Activated gamma-delta T cell (primary cell): ENCODE measurements at regions not wholly inside any gene's neighbourhood (a gene's known extent, or its start where the extent isn't known, plus 50 kb on each side); places are given as distances from the start of the nearest gene placed in this dataset.

Source experiments
- DNase-seq: peaks from one replicate; lab custom pipeline; 2025; lab: John Stamatoyannopoulos, UW

GRCh38 chr5:84599964-84600363 lies 215.3 kb upstream of the EDIL3 start:
- DNase-seq: no peak

DNA sequence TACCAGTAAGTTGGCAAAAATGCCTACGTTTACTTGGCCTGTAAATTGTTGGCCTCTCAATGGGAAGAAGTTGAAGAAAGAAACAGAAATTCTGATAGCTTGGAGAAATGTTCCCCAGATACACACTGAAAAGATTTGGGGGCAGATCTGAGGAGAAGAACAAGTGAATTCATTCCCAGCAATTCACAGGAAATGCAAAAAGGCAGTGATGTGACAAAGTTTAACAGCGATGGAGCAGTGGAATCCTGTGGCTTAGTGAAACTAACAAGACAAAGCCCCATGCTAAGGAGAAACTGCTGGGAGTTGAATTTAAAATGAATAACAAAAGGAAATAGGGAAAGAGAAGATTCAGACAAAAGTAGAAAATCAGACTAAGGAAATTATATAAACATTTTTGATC lies 213.2 kb upstream of the EDIL3 start:
- DNase-seq: no peak

- DNase-seq: no peak
Observed at GRCh38 chr5:84590629-84591028, 205.9 kb upstream of the EDIL3 start.

DNA sequence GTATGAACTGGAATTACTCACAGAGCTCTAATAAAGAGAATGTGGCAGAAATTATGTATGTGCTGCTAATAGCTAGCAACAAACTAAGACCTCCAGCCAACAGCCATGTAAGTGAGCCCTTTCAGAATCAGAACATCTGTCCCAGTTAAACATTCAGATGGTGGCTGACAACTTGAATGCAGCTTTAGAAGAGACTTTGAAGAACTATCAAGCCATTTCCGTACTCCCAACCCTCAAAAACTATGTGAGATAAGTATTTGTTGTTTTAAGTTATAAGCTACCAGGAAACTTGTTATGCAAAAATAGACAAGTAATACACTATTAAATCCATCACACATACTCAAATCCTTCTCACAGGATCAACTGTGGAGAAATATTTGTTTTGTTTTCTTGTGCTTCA lies 205.2 kb upstream of the EDIL3 start:
- no peak for DNase-seq

- DNase-seq: no peak
Observed at GRCh38 chr5:84585218-84585617, 200.5 kb upstream of the EDIL3 start.

- no peak for DNase-seq
Observed at GRCh38 chr5:84578226-84578625, 193.5 kb upstream of the EDIL3 start.

DNA sequence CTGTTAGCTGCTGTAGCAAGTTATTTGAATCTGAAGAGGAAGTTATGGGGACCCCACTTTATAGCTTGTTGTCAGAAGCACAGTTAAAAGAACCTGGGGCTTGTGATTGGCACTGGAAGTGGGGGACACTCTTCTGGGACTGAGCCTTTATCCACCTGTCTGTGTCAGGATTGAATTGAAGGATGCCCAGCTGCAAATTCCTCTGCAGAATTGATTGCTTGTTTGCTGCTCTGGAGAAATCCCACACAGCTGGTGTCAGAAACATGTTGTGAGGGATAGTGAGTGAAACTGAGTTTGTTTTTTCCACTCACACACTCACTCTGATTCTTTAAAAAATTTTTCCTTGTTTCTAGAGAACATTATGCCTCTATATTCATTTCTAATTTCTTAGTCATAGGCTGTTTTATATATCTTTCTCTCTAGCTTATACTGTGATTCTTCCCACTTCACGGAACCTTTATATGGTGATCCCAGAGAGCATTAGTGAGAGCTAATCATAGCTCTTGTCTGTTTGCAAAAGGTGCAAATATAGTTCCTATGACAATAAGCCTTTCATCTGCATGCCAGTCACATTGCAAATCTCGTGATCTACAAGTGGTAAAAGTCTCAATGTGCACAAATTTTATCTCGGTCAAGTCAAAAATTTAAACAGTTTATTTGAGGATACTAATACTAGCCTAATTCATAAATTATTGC lies 188.5 kb upstream of the EDIL3 start:
- DNase-seq: no peak

DNA sequence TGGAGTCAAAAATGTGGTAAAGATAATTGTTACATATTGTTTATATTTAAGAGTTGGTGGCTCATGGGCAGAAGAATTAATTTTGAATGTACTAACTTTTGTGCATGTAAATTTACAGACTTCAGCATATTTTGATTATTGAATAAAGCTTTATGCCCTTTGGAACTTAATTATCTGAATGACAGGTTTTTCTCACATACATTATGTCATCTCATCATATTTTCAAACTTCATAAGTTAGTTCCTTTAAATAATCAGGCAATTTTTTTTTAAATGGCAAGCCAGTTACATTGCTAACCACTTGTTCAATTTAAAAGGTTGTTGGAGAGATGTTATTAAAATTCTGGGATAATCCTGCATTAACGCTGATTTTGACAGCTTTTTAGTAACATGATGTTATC lies 184.6 kb upstream of the EDIL3 start:
- no peak for DNase-seq

DNA sequence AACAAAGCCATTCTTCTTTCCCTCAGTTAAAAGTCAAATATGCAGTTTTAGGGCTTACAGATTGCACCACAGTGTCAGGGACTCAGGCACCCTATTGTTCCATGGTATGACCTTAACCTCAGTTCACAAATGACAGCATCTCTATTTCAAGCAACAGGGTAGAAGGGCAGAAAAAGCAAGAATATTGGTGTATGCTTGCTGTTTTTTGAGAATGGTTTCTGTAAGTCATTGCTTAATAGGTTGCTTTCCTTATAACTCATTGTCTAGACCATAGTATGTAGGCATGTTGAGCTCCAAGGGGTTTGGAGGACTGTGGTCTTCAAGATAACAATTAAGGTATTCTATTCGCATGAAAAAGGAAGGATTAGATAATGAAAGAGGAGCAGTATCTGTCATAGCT lies 183.5 kb upstream of the EDIL3 start:
- DNase-seq: no peak

DNA sequence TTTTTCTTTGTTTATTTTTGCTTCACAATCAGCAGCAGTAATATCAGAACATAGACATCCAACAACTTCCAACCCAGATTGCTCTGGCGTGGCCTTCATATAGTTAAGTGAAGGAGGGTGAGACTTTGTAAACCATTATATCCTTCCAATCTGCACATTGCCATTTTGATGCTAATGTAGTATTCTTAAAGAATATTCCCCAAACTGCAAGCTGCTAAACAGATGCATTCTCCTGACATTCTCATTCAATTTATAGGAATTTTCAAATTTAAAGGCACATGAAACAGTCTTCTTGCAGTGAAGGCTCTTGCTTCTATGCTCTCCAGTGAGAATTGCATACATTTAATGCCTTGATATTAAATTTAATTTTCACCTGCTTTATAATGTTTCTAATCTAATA lies 181.2 kb upstream of the EDIL3 start:
- DNase-seq: no peak

GRCh38 chr5:84564321-84565075 lies 179.8 kb upstream of the EDIL3 start:
- no peak for DNase-seq

DNA sequence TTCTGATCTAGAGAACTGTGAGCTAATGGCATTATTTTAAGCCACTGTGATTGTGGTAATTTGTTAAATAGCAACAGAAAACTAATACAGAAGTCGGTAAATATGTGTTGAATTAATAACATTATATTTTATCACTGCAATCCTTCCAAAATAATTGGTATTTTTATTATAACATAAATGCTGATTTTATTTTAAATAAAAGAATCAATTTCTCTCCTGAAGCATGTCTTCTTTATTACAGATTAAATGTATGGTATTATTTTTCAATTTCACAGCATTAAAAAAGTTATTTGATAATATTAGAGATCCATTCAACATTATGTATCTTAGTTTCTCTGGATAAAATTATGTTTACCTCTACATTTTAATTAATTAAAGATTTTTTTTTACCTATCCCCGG lies 165.5 kb upstream of the EDIL3 start:
- DNase-seq: no peak

- no peak for DNase-seq
Observed at GRCh38 chr5:84549054-84549453, 164.4 kb upstream of the EDIL3 start.

DNA sequence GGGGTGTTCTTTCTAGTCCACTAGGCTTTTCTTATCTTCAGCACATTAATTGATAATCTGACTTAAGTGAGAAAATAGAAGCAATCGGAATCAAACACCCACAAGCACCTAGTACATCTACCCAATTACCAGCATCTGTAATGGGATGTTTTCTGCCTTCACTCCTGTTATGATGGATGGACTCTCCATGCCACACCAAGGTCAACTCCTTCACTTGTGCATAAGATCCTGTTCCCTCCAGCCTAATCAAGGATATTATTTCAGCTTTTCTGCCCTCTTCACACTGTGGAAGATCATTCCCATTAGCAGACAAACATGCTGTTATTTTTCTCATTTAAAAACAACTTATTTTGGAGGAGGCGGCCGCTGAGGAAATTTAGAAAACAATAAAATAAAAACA lies 162.0 kb upstream of the EDIL3 start:
- DNase-seq: no peak

DNA sequence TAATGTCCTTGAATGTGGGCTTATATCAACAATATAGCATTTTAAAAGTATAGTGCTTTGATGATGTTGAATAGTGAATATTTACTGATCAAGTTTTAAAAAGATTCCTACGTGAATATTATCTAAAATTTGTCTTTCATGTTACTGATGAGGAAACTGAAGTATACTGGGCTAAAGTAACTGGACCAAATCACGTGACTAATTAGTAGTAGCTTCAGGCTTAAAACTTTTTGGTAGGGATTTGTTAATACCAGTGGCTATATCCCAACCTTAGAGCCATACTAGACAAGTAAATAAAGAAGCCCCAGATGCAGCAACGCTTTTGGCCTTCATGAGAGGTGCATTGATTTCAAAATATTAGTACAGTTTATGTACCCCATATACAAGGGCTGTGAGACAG lies 152.1 kb upstream of the EDIL3 start:
- DNase-seq: no peak

DNA sequence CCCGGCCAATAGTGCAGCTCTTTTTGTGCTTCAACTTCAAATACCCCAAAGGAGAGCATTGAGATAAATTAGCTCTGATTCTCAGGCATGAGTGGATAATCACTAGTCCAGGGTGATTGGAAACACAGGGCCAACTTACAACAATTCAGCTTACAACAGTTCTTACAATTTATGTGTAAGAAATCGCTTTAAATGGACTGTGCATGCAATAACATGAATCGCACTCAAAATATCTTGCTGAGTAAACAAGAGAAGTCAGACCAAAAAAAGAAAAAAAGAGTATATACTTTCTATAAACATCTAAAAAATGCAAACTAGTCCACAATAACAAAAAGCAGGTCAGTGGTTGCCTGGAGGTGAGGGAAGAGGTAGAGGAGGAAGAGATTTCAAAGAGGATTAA lies 150.6 kb upstream of the EDIL3 start:
- DNase-seq: no peak

- DNase-seq: no peak
Observed at GRCh38 chr5:84524491-84524890, 139.8 kb upstream of the EDIL3 start.

DNA sequence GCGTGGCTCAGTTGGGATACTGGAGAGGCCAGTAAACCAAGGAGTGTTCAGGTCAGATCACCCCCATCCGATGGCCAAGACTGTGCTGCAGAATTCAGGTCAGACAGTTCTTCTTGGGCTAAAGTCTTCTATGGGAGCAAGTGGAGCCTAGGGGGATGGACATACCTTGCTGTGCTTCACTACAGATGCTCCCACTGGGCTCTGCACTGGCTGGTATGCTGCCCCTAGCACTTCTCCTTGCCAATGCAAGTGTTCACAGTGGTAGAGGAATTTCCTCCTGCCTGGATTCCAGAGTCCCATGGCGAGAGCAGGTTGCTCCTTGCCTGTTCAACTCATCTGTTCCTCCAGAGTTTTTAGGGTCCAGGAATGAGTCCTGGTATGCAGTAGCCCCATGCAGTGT lies 134.2 kb upstream of the EDIL3 start:
- no peak for DNase-seq

DNA sequence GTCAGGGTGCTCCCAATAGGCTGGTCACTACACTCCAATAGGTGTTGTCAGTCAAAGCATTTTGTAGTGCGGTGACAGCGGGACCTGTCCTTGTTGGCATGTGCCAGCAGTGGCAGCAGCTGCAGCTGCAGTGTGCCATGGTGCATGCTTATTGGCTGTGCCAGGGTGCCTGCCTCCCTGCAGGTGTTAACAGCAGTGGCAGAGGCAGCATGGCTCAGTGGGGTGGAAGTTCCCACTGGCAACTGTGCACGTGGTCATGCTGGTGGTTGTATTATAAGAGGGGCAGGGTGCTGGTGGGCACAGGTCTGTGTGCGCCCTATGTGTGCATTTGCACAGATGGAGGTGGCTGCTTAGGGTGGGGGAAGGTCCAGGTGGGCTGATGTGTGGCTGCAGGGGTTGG lies 133.7 kb upstream of the EDIL3 start:
- no peak for DNase-seq

DNA sequence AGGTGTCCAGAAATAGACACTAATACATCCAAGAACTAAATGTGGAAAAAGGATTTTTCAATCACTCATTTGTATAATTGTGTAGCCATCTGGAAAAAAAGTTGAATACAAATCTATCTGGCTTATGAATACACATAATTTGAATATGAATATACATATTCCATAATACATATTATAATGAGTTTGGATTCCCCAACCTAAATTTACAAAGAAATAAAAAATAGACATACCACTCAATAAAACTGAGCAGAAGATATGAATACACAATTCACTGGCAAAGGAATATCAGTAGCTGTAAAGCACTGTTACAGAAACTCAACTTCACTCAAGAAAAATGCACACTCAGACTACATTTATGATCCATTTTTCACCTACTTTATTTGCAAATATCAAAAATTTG lies 121.9 kb upstream of the EDIL3 start:
- no peak for DNase-seq

- DNase-seq: no peak
Observed at GRCh38 chr5:84494453-84494852, 109.8 kb upstream of the EDIL3 start.

GRCh38 chr5:84487963-84488362 lies 103.3 kb upstream of the EDIL3 start:
- no peak for DNase-seq

GRCh38 chr5:84480873-84481637 lies 96.4 kb upstream of the EDIL3 start:
- no peak for DNase-seq
